ENCODE measurements at regions not wholly inside any gene's neighbourhood (a gene's known extent, or its start where the extent isn't known, plus 50 kb on each side); places are given as distances from the start of the nearest gene placed in this dataset.

DNA sequence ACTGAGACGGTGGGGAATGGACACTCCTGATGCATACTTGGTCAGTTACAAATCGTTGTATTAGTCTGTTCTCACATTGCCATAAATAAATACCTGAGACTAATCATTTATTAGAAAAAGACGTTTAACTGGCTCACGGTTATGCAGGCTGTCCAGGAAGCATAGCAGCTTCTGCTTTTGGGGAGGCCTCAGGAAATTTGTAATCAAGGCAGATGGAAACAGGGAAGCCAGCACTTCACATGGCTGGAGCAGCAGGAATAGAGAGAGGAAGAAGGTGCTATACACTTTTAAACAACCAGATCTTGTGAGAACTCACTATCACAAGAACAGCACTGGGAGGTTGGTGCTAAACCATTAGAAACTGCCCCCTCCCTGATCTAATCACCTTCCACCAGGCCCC, 418.2 kb downstream of the FLRT2 start:
- no peak for DNase-seq (ENCODE audit: low spot score in 2 of 2)
- H3K4me3 ChIP-seq (ENCODE audit: low read depth, poor library complexity, severe bottlenecking), result no peak overlapping the region
- 68 to 70% methylated on average over 4 of the region's 4 CpGs for WGBS, 2 donors
- intact Hi-C loops (cut with DNase I; ENCODE audit: low total_unique reads), result no loop called here
- TF ChIP-seq CTCF (IDR thresholded peaks at IDR 0.05) (no peak), POLR2A (IDR thresholded peaks at IDR 0.05) (no peak)

DNA sequence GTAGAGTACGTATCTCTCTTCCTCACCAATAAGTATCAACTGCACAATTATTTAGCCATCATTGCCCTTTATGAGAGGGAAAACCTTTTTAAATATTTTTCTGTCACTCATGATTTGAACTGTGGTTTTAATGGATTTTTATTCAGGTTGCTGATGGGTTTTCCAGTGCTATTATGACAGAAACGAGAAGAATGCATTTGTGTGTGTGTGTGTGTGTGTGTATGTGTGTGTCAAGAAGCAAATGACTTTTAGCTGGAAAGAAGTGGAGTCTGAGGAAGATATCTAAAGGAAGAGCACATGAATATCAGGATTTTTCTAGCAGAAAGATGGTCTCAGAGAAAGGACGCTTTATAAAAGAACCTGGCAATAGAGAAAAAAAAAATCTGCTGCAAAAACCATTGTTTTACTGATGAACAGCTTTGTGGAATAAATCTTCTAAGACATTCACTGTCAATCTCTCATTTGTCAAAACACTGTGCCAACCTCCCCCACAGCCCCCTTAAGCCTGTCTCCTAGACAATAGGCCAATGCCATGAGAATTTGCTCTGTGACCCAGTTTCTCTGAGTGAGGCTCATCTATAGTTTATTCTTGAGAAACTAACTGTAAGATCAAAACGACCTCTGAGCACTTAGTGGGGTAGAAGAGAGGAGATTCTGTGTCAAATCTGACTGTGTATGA, 417.7 kb downstream of the FLRT2 start:
- TF ChIP-seq POLR2A (IDR thresholded peaks at IDR 0.05) (no peak), CTCF (IDR thresholded peaks at IDR 0.05) (no peak)
- DNase-seq (ENCODE audit: low spot score in 2 of 2), result no peak
- 64 to 68% methylated on average over 4 of the region's 4 CpGs for WGBS, 2 donors
- intact Hi-C loops (cut with DNase I; ENCODE audit: low total_unique reads), result no loop called here
- H3K4me3 ChIP-seq (ENCODE audit: low read depth, poor library complexity, severe bottlenecking), result no peak overlapping the region

- no peak for DNase-seq (ENCODE audit: low spot score in 2 of 2)
- 90 to 93% methylated on average over 1 of the region's 1 CpG for WGBS, 2 donors
- no peak for TF ChIP-seq CTCF (IDR thresholded peaks at IDR 0.05)
- TF ChIP-seq POLR2A (IDR thresholded peaks at IDR 0.05), result no peak
- intact Hi-C loops (cut with DNase I; ENCODE audit: low total_unique reads), result no loop called here
- no peak overlapping the region for H3K4me3 ChIP-seq (ENCODE audit: low read depth, poor library complexity, severe bottlenecking)
Measured at GRCh38 chr14:85943192-85943591, 413.2 kb downstream of the FLRT2 start.

- TF ChIP-seq CTCF (IDR thresholded peaks at IDR 0.05), result no peak
- no peak for TF ChIP-seq POLR2A (IDR thresholded peaks at IDR 0.05)
- H3K4me3 ChIP-seq (ENCODE audit: low read depth, poor library complexity, severe bottlenecking), result no peak overlapping the region
- no peak for DNase-seq (ENCODE audit: low spot score in 2 of 2)
- WGBS, 2 donors, result 9 to 24% methylated on average over 3 of the region's 3 CpGs
- intact Hi-C loops (cut with DNase I; ENCODE audit: low total_unique reads), result no loop called here
Measured at GRCh38 chr14:85934886-85935254, 404.9 kb downstream of the FLRT2 start.

DNA sequence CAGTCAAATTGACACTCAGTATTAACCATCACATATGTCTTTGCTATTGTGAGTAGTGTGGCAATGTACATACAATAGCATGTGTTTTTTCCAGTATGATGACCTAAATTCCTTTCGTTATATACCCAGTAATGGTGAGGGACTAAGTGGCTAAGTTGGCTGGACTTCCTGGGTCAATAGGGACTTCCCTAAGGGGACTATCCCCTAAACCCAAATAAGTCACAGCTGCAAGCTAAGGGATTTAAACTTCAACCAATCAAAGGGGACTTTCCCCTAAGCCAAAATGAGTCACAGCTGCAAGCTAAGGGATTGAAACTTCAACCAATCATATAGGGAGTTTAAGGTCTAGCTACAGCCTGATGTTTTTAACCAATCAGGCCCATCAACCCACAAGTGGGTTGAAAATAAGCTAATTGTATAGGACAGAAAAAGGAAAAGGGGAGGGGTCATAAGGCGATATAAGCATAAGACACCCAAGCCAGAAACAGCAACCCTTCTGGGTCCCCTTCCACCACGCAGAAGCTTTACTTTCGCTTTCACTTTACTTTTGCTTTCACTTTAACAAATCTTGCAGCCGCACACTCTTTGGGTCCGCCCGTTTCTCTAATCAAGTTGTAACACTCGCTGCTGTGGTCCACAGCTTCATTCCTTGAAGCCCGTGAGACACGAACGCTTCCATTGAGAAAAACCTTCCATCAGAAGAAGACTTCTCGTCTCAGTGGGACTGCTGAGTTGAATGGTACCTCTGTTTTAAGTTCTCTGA, 404.4 kb downstream of the FLRT2 start:
- intact Hi-C loops (cut with DNase I; ENCODE audit: low total_unique reads), result no loop called here
- H3K4me3 ChIP-seq (ENCODE audit: low read depth, poor library complexity, severe bottlenecking), result no peak overlapping the region
- no peak for DNase-seq (ENCODE audit: low spot score in 2 of 2)
- TF ChIP-seq CTCF (IDR thresholded peaks at IDR 0.05) (no peak), POLR2A (IDR thresholded peaks at IDR 0.05) (no peak)
- 62 to 70% methylated on average over 12 of the region's 12 CpGs for WGBS, 2 donors
